SU-DHL-6 (cell line): ENCODE measurements at regions not wholly inside any gene's neighbourhood (a gene's known extent, or its start where the extent isn't known, plus 50 kb on each side); places are given as distances from the start of the nearest gene placed in this dataset.

Source experiments
- H2AFZ ChIP-seq: fragments of 200-600 bp; sonication (generic); 2 replicates; pipeline ENCODE4 v1.6.1; 2014; ENCODE audit warnings: low read depth, mild to moderate bottlenecking, moderate library complexity, mixed read lengths, antibody characterized with exemption, low read length; ENCODE audit not compliant: severe bottlenecking
- H3F3A ChIP-seq: fragments of 200-600 bp; shearing (Covaris generic); 2 replicates; pipeline ENCODE4 v1.6.0; 2016; ENCODE audit warnings: antibody characterized with exemption, mild to moderate bottlenecking; ENCODE audit not compliant: insufficient read depth
- H3K27ac ChIP-seq: fragments of 200-600 bp; sonication (generic); 2 replicates; pipeline ENCODE4 v1.5.1; 2016; ENCODE audit warnings: low read depth, mild to moderate bottlenecking, low read length, moderate library complexity, mixed read lengths
- H3K27me3 ChIP-seq: fragments of 200-600 bp; sonication (generic), shearing (Covaris generic); 2 replicates; pipeline ENCODE4 v1.6.0; 2014; ENCODE audit warnings: mild to moderate bottlenecking, low read length
- H3K36me3 ChIP-seq: fragments of 200-600 bp; sonication (generic); 2 replicates; pipeline ENCODE4 v1.6.1; 2014; ENCODE audit warnings: mild to moderate bottlenecking, low read length, mixed read lengths
- H3K4me2 ChIP-seq: fragments of 300-600, 200-600 bp; shearing (Covaris generic), sonication (generic); 2 replicates; pipeline ENCODE4 v1.6.0; 2014; ENCODE audit warnings: low read length, low read depth, mild to moderate bottlenecking; ENCODE audit not compliant: poor library complexity, severe bottlenecking
- H3K4me3 ChIP-seq: fragments of 200-600 bp; sonication (generic); 2 replicates; pipeline ENCODE4 v1.5.1; 2014; ENCODE audit warnings: antibody characterized with exemption, low read length, mild to moderate bottlenecking, mixed read lengths; ENCODE audit not compliant: insufficient read depth, poor library complexity, severe bottlenecking
- H3K79me2 ChIP-seq: fragments of 200-600 bp; sonication (generic); 2 replicates; pipeline ENCODE4 v1.6.1; 2014; ENCODE audit warnings: mild to moderate bottlenecking, low read length, moderate library complexity; ENCODE audit not compliant: insufficient read depth
- H3K9ac ChIP-seq: fragments of 200-600 bp; sonication (generic); 2 replicates; pipeline ENCODE4 v1.7.0; 2014; ENCODE audit warnings: mild to moderate bottlenecking, low read length
- H3K9me2 ChIP-seq: fragments of 200-600 bp; sonication (generic); replicated peaks from 2 replicates; pipeline ENCODE4 v1.6.1; 2014; ENCODE audit warnings: low read length; ENCODE audit not compliant: insufficient read depth
- H3K9me3 ChIP-seq: fragments of 200-600 bp; sonication (generic); 2 replicates; pipeline ENCODE4 v1.6.1; 2014; ENCODE audit warnings: low read length, mixed read lengths; ENCODE audit not compliant: insufficient read depth
- H4K20me1 ChIP-seq: fragments of 200-600 bp; sonication (generic); 2 replicates; pipeline ENCODE4 v1.6.1; 2014; ENCODE audit warnings: low read depth, mild to moderate bottlenecking, antibody characterized with exemption, low read length, moderate library complexity, mixed read lengths
- EZH2phosphoT487 ChIP-seq: fragments of 200-600 bp; sonication (generic), shearing (Covaris generic); conservative IDR thresholded peaks from 2 replicates; pipeline ENCODE4 v1.6.1; 2018; ENCODE audit warnings: mild to moderate bottlenecking, antibody characterized with exemption, low read length, moderate library complexity, mixed read lengths
- TF ChIP-seq, protein P1 (sequence below): fragments of 200-600 bp; sonication (generic); IDR thresholded peaks from one replicate; pipeline ENCODE4 v1.5.1; 2017; ENCODE audit warnings: antibody characterized with exemption, mild to moderate bottlenecking, low read length, moderate library complexity; ENCODE audit not compliant: insufficient read depth, poor library complexity, severe bottlenecking

- H3K9me3 ChIP-seq: no peaks in the 10 kb centered on the region
- H3K9me2 ChIP-seq: no peaks in the 10 kb centered on the region
- H3K27ac ChIP-seq: no peak overlapping the region
- H2AFZ ChIP-seq: no peak overlapping the region
- no peaks in the 10 kb centered on the region for H4K20me1 ChIP-seq
- no peak for TF ChIP-seq EZH2phosphoT487
- TF ChIP-seq, protein P1, sequence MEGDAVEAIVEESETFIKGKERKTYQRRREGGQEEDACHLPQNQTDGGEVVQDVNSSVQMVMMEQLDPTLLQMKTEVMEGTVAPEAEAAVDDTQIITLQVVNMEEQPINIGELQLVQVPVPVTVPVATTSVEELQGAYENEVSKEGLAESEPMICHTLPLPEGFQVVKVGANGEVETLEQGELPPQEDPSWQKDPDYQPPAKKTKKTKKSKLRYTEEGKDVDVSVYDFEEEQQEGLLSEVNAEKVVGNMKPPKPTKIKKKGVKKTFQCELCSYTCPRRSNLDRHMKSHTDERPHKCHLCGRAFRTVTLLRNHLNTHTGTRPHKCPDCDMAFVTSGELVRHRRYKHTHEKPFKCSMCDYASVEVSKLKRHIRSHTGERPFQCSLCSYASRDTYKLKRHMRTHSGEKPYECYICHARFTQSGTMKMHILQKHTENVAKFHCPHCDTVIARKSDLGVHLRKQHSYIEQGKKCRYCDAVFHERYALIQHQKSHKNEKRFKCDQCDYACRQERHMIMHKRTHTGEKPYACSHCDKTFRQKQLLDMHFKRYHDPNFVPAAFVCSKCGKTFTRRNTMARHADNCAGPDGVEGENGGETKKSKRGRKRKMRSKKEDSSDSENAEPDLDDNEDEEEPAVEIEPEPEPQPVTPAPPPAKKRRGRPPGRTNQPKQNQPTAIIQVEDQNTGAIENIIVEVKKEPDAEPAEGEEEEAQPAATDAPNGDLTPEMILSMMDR: no peak
- no peaks in the 10 kb centered on the region for H3K36me3 ChIP-seq
- no peak overlapping the region for H3K9ac ChIP-seq
- H3K27me3 ChIP-seq: no peaks in the 10 kb centered on the region
- H3K4me2 ChIP-seq: no peak overlapping the region
- H3K79me2 ChIP-seq: no peaks in the 10 kb centered on the region
- H3K4me3 ChIP-seq: no peak overlapping the region
- H3F3A ChIP-seq: no peaks in the 10 kb centered on the region
Measured at GRCh38 chr1:222049176-222049575, 307.3 kb upstream of the DUSP10 start.

GRCh38 chr1:222048094-222048595, 306.3 kb upstream of the DUSP10 start:
- H3K36me3 ChIP-seq: no peaks in the 10 kb centered on the region
- no peak overlapping the region for H3K4me2 ChIP-seq
- no peaks in the 10 kb centered on the region for H4K20me1 ChIP-seq
- TF ChIP-seq, protein P1: no peak
- no peak for TF ChIP-seq EZH2phosphoT487
- no peaks in the 10 kb centered on the region for H3K79me2 ChIP-seq
- no peak overlapping the region for H3K4me3 ChIP-seq
- H3K9me3 ChIP-seq: no peaks in the 10 kb centered on the region
- H3K27ac ChIP-seq: no peak overlapping the region
- no peaks in the 10 kb centered on the region for H3K27me3 ChIP-seq
- no peak overlapping the region for H2AFZ ChIP-seq
- no peaks in the 10 kb centered on the region for H3K9me2 ChIP-seq
- no peaks in the 10 kb centered on the region for H3F3A ChIP-seq
- no peak overlapping the region for H3K9ac ChIP-seq

- Histone ChIP-seq H3K4me3 (no peak overlapping the region), H3K4me2 (no peak overlapping the region), H3K36me3 (no peaks in the 10 kb centered on the region), H3F3A (no peaks in the 10 kb centered on the region), H3K9ac (no peak overlapping the region), H3K79me2 (no peaks in the 10 kb centered on the region), H3K9me3 (no peaks in the 10 kb centered on the region), H4K20me1 (no peaks in the 10 kb centered on the region), H2AFZ (no peak overlapping the region), H3K9me2 (no peaks in the 10 kb centered on the region), H3K27me3 (no peaks in the 10 kb centered on the region), H3K27ac (no peak overlapping the region)
- TF ChIP-seq, protein P1: no peak
- no peak for TF ChIP-seq EZH2phosphoT487
Measured at GRCh38 chr1:222047366-222047765, 305.5 kb upstream of the DUSP10 start.
